DOHH2 (cell line): ENCODE measurements at regions not wholly inside any gene's neighbourhood (a gene's known extent, or its start where the extent isn't known, plus 50 kb on each side); places are given as distances from the start of the nearest gene placed in this dataset.

Experiments used
- EZH2phosphoT487 ChIP-seq: fragments of 200-600 bp; sonication (generic); IDR thresholded peaks from 2 replicates; pipeline ENCODE4 v1.6.1; 2017; ENCODE audit warnings: borderline replicate concordance, mild to moderate bottlenecking, antibody characterized with exemption, low read length, moderate library complexity, mixed read lengths
- TF ChIP-seq, protein P1 (sequence below): fragments of 200-600 bp; sonication (generic); IDR thresholded peaks from one replicate; pipeline ENCODE4 v1.5.1; 2014; ENCODE audit warnings: antibody characterized with exemption, mild to moderate bottlenecking, low read depth, low read length; ENCODE audit not compliant: poor library complexity, severe bottlenecking

GRCh38 chr10:84820596-84820995 lies 492.2 kb downstream of the CCSER2 start:
- TF ChIP-seq, protein P1, sequence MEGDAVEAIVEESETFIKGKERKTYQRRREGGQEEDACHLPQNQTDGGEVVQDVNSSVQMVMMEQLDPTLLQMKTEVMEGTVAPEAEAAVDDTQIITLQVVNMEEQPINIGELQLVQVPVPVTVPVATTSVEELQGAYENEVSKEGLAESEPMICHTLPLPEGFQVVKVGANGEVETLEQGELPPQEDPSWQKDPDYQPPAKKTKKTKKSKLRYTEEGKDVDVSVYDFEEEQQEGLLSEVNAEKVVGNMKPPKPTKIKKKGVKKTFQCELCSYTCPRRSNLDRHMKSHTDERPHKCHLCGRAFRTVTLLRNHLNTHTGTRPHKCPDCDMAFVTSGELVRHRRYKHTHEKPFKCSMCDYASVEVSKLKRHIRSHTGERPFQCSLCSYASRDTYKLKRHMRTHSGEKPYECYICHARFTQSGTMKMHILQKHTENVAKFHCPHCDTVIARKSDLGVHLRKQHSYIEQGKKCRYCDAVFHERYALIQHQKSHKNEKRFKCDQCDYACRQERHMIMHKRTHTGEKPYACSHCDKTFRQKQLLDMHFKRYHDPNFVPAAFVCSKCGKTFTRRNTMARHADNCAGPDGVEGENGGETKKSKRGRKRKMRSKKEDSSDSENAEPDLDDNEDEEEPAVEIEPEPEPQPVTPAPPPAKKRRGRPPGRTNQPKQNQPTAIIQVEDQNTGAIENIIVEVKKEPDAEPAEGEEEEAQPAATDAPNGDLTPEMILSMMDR, result no peak
- TF ChIP-seq EZH2phosphoT487, result no peak
